HG03108 (cell line): ENCODE measurements at regions not wholly inside any gene's neighbourhood (a gene's known extent, or its start where the extent isn't known, plus 50 kb on each side); places are given as distances from the start of the nearest gene placed in this dataset.
"Not testable (repeated sequence)": the region's sequence is repeated elsewhere in the genome, so short reads cannot be mapped to it uniquely, and the experiment has no call there.

Experiments
- ATAC-seq: cut with Tn5 transposase; IDR thresholded peaks from one replicate; pipeline ENCODE4 v1.9.1; 2021; ENCODE audit warnings: moderate library complexity; ENCODE audit not compliant: unreplicated experiment

DNA sequence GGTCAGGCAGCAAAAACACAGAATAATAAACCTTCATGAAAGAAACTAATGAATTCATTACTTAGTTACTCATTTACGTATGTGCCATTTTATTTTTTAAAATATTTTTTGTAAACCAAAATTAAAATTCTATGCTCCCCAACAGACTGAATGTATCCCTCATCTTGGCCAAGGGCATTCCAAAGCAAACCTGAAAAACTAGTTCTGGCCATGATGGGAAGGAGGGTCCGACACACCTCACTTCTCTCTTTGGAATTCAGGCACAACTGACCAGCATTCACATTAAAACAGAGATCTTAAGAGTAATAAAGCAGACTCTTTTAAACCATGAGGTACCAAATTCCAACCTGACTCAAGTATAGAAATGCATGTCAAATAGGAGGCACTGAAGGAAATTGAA, 1576.9 kb upstream of the SPRY2 start:
- no peak for ATAC-seq

DNA sequence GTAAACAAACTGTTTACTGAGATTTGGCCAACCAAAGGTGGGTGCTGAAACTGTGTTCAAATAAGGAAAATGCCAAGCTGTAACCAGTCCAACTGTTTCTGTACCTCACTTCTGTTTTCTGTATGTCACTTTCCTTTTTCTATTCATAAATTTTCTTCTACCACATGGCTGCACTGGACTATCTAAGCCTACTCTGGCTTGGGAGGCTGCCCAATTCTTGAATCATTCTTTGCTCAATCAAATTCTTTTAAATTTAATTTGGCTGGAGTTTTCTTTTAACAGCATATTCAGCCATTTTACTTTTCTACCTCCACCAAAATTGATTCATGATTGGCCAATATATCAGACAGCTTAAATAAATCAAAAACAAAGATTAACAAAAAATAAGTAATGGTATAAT, 1575.5 kb upstream of the SPRY2 start:
- ATAC-seq = no peak

DNA sequence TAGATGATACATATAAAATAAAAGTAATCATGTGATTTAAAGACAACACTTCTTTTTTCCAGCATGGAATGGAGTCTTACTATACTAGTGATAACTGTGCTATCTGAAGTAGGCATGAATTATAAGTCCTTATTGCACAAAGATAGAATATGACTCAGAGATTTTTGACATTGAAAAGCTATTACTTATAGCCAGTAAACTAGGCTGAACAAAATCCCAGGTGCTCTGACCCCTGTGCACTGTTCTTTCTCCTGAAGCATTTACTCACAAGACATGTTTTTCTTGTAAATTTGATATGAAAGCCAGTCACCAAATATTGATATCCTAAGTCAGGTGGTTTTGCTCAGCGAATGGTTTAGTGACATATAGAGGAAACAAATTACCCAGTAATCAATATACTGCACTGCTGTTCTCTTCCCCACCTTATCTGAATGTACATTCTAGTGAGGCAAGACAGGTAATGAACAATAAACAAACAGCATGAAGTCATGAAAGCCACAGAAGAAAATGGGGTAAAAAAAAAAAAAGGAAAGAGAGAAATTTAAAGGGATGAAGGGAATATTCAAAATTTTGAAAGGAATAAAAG, 1567.0 kb upstream of the SPRY2 start:
- ATAC-seq = no peak

DNA sequence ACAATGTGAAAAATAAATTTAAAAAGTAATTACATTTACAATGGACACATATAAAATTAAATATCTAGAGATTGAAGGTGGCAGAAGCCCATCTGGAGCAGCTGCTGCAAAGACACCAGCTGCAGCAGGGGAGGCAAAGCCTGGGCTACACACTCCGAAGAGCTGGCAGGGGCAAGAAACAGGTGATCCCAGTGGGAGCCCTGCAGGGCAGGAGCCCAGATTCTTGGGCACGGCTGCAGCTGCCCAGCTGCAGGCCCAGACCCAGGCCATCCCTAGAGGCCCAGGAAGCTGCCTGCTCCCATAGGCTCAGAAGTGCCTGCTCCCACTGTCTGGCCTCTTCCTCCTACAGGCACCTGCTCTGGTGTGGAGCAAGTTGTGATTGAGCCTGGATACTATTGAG, 1547.9 kb upstream of the SPRY2 start:
- ATAC-seq = no peak

DNA sequence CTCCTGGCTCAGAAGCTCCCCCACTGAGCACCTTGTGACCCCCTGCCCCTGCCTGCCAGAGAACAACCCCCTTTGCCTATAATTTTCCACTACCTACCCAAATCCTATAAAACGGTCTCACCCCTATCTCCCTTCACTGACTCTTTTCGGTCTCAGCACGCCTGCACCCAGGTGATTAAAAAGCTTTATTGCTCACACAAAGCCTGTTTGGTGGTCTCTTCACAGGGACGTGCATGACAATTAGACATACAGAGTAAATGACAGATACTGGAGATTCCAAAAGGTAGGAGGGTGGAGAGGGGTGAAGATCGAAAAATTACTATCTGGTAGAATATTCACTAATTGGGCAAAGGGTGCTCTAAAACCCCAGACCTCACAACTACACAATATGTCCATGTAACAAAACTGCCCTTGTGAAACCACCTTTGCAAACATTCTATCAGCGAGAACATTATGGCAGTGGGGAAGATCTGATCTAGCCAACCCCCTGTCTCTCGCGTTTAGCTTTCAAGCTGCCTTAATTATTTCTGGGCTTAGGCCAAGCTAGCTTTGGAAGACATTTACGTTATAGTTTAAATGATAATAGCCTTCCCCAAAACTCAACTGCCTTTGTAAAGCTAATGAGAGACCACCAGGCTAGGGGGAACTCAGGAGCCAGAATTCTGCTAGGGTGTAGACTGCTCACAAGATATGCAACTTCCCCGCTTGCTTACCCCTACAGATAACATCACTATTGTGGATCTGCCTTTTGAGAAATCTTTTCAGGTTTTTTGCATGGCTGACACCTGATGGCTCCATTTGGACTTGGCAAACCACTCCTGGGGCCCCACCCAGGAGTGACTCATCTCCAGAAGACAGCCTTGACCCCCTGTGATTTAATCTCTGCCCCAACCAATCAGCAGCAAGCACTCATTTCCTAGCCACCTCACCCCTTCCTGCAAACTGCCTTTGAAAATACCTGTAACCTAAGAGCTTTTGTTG, 1534.0 kb upstream of the SPRY2 start:
- ATAC-seq = no peak

DNA sequence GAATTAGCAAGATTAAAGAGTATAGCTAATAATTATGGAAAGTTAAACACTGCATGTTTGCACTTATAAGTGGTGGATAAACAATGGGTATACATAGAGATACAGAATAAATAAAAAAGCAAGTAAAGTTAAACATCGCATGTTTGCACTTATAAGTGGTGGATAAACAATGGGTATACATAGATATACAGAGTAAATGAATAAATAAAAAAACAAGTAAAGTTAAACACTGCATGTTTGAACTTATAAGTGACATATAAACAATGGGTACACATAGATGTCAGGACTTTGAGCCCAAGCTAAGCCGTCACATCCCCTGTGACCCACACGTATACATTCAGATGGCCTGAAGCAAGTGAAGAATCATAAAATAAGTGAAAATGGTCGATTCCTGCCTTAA, 1533.3 kb upstream of the SPRY2 start:
- ATAC-seq = no peak

DNA sequence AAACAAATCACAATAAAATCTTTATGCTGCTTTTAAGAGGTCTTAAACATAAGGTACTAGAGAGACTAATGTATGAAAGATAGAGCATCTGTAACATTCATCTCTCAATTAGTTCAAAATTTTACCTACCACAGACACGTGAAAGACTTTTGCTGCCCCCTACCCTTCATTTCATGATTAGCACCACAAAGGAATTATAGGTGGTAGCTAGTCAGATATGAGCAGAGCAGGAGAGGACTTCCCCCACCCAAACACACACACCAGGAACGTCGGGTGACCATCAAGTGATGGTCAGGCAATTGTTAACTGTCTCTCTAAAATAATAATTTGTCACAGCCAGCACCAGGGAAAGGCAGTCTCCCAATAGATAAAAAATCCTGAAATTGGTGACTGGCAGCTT, 1531.7 kb upstream of the SPRY2 start:
- no peak for ATAC-seq

DNA sequence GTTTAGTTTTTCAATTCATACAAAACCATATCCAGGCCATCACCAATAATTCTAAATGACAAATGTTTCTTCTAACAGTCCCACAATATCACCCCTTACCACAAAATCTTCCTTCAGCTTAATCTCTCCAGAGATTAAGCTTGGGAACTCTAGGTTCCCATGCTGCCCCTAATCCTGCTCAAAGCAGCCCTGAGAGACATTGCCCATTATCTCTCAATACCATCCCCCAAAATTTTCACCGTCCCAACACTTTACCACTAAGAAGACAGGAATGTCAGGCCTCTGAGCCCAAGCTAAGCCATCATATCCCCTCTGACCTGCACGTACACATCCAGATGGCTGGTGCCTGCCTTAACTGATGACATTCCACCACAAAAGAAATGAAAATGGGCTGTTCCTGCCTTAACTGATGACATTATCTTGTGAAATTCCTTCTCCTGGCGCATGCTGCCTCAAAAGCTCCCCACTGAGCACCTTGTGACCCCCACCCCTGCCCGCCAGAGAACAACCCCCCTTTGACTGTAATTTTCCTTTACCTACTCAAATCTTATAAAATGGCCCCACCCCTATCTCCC, 1530.9 kb upstream of the SPRY2 start:
- not testable (repeated sequence) for ATAC-seq

DNA sequence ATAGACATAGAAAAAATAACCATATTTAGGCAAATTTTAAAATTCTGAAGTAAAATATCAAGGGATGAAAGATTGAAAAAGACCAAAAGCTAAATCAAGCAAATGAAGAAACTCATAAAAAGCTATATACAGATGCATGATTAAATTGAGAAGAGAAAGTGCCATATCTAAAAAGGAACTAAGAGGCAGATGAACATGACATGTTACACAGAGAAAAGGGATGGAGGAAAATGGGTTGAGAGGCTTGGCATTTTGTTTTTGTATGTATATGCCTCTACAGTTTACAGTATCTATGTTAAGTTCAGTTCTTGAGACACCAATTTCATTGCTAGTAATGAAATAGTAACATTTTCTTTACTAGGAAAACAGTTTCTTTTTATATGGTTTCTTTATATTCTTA, 1507.4 kb upstream of the SPRY2 start:
- no peak for ATAC-seq

DNA sequence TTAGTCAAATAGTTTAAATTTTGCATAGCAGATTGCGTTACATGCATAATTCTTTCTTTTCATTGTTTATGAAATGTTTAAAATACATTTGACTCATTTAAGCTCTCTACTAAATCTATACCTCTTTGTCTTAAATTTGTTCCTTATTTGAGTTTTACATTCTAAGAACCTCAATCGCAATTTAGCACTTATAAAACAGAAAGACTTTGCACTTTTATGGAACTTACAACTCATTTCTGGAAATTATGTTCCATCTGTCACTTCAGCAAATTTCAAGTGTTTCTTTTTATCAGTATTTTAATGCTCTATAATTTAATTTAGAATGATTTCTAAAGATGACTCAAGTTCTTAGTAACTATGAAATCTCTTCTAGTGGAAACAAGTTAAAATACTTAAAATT, 1505.8 kb upstream of the SPRY2 start:
- no peak for ATAC-seq

DNA sequence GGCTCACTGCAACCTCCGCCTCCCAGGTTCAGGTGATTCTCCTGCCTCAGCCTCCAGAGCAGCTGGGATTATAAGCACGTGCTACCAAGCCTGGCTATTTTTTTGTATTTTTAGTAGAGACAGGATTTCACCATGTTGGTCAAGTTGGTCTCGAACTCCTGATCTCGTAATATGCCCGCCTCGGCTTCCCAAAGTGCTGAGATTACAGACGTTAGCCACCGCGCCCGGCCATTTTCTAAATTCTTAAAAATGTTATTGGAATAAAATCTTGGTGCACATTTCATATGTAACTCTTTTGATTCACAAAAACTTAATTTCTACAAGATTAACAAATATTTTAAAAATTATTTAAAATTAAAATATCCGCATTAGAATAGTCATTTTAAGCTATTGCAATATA, 1480.3 kb upstream of the SPRY2 start:
- ATAC-seq = no peak

DNA sequence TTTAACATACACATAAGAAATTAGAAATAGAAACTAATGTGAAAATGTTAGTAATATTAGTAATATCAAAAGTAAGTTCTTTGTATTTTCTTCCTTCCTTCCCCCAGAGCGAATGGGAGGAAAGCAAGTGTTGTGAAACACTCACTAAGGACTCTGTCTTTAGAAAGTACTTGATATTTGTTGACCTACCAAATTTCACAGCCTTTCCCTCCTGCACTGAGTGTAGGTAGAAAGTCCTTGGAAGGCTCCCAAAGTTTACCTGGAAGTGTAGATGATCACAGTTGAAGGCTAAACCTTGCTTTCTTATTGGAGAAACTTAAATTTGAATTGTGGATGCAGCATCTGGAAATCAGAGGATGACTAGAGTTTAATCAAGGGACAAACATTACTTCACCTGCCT, 1459.5 kb upstream of the SPRY2 start:
- ATAC-seq = no peak

DNA sequence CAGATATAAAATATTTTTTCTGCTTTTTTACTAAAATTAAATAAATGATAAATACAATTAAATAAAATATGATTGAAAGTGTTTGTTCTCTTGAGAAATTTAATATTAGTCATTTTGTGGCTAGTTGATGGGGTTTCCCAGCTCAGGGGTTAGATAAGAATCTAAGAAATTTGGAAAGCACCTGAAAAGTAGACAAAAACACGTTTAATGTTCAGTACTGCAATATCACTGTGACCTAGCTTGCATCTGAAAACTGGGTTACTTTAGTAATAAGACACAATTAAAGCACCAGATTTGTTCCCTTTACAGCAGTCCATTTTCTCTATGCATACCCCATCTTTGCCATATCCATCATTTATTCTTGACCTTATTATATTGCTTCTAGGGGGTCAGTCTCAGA, 1454.8 kb upstream of the SPRY2 start:
- no peak for ATAC-seq

DNA sequence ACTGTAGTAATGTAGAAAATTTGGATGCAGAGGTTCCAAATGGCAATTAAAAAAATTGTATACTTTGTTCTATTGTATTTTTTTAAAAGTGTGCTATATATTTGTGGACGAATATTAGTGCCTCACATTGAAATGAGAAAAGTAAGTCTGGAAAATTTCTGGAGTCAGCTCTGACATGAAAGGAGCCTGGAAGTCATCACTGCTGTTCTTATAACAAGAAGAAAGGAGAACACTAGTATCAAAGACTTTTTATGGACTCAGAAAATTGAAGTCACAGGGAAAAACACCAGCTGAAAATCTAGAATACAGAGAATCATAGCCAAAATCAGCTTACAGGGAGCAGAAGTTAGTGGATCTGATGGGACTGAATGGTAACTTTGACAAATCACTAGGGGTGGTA, 1450.7 kb upstream of the SPRY2 start:
- no peak for ATAC-seq

DNA sequence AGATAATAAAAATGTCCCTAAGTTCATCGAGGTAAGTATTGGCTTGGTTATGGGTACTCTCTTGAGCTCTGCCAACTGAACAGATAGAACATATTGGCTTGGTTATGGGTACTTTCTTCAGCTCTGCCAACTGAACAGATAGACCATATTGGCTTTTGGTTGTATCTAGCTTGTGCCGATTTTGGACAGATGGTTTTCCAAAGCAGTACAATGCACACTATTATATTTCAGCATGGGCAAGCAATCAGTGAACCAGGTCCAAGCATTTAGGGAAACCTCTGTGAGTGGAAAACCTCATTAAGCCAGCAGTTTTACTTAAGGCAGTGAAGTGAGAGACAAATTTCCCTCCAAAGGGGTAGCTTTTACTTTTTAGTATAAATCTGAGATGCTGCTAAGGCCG, 1440.5 kb upstream of the SPRY2 start:
- no peak for ATAC-seq

DNA sequence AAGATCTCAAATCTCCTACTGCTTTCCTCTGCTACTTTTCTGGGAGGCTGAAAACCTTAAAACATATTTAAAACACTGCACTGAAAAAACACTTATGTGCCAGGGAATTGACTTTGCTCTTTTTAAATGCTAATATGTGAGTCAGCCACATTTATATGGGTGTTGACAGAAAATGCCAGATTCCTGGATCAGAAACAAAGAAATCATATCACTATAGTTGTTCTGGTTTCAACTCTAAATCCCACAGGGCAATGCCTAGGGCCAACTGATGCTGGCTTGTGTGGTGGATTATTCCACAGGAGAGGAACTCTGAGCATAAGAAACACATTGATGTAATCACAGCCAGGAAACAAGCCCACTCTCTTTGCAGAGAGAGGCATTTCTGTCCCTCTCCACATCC, 1439.0 kb upstream of the SPRY2 start:
- ATAC-seq = no peak

DNA sequence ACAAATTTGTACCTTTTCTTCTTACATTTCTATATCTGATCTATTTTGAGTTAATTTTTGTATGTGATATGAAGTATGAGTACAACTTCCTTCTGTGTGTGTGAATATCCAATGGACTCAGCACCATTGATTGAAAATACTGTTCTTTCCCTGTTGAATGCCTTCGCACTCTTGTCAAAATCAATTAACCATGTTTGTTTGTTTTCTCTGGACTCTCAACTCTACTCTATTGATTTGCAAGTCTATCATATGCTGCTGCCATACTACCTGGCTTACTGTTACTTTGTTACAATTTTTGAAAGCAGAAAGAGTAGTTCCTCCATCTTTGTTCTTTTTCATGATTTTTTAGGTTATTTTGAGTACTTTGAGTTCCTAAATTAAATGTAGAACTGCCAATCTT, 1437.4 kb upstream of the SPRY2 start:
- no peak for ATAC-seq

DNA sequence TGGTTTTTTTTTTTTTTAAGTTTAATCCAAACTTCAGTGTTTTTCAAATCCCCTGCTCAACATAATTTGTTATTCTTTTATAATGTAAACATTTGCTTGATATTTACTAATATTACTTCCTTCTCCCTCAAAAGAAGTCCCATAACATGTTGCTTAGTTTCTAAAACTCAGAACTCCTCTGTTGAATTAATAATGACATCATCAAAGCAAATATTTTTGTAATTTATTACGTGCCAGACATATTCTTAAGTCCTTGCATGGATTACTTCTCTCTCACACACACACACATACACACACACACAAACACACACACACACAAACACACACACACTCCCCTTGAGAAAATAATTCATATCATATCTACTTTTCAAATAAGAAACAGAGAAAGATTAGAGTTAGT, 1432.3 kb upstream of the SPRY2 start:
- no peak for ATAC-seq

DNA sequence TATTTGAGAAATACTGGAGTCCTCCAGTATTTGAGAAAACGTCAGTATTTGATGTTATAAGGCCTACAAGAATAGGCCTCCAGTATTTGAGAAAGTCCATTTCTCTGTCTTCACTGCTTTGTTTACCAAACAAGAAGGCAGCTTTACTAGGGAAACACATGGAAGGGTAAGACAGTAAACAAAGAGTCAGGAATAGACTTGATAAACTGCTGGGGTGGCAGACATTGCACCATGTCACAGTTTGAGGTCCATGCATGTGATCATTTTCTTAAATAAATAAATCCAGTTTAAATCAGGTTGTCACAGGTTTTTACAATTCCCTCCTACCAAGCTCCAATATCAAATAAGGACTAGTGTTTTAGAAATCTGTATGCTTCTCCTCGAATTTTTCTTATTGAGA, 1431.0 kb upstream of the SPRY2 start:
- ATAC-seq = no peak

DNA sequence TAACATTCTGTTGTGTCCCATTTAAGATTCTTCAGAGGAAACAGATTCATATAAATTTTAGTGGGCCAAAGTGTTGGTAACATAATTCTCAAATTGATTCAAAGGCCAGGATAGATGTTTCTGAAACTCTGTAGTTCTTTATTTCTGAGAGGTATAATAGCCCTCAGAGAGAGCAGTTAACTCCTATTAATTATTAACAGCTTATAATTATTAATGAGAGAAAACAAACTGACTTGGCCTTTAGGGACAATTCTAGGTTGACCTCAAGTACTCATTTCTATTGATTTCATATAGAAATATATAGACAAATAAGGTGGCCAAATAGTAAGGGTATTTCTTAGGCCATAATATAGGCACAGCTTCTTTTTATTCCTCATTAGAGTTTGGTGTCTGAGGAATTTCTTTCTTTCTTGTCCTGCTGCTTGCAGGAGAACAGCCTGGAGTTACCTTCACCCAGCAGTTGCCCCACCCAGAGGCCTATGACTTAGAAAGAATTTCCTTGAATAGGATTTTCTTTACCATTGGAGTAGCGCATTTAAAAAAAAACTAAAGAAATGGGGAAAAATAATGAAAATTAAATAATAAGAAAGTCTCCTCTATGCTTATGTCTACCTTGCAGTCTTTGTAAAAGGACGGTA, 1430.1 kb upstream of the SPRY2 start:
- no peak for ATAC-seq

DNA sequence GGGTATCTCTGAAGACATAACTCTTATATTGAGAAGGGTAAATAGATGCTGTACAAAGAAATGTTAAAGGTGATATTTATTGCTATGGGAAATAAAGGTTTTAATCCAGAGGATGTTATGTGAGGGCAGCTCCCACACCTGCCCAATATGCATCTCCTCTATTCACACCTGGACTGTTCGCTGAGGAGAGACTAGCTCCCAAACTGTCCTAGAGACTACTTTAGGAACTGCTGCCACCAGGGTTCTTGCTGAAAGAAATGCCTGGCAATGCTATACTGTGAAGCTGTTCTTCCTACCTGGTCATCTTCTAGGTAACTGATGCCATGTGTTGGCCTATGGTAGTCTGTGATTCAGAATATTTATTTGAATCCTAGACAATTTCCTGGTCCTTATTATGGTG, 1421.5 kb upstream of the SPRY2 start:
- no peak for ATAC-seq

DNA sequence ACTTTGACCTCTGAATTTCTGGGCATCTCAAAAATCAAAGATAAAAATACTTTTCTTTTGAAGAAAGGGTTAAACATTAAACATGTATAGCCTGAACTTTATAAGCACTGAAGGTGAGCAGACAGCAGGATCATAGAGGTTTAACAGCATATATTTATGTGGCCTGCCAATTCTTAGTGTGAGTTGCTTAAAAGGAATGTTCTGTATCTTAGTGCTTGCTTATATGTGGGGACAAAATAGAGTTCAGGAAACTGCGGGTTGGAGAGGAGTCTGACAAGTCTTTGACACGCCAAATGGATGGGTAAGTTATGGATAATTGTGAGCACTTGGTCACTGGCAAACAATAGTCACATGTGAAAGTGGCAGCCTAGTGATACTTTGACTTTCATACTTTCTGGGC, 1419.4 kb upstream of the SPRY2 start:
- no peak for ATAC-seq
